Testis (tissue), 2 donors: ENCODE measurements at regions not wholly inside any gene's neighbourhood (a gene's known extent, or its start where the extent isn't known, plus 50 kb on each side); places are given as distances from the start of the nearest gene placed in this dataset.

Experiments
- POLR2A ChIP-seq: fragments of 450-650 bp; IDR thresholded peaks from one replicate; pipeline ENCODE4 v1.6.1; 2017; ENCODE audit warnings: antibody characterized with exemption, mild to moderate bottlenecking, moderate library complexity
- TF ChIP-seq, protein P1 (sequence below), 3 experiments: fragments of 450-650 bp in 2 of 3; fragments of 200-600 bp in 1 of 3; sonication (generic) in 1 of 3; IDR thresholded peaks; one replicate each; pipeline ENCODE4 v1.5.1; 2016 to 2019; ENCODE audit warnings: antibody characterized with exemption in 3 of 3, mild to moderate bottlenecking in 2 of 3, moderate library complexity in 1 of 3

DNA sequence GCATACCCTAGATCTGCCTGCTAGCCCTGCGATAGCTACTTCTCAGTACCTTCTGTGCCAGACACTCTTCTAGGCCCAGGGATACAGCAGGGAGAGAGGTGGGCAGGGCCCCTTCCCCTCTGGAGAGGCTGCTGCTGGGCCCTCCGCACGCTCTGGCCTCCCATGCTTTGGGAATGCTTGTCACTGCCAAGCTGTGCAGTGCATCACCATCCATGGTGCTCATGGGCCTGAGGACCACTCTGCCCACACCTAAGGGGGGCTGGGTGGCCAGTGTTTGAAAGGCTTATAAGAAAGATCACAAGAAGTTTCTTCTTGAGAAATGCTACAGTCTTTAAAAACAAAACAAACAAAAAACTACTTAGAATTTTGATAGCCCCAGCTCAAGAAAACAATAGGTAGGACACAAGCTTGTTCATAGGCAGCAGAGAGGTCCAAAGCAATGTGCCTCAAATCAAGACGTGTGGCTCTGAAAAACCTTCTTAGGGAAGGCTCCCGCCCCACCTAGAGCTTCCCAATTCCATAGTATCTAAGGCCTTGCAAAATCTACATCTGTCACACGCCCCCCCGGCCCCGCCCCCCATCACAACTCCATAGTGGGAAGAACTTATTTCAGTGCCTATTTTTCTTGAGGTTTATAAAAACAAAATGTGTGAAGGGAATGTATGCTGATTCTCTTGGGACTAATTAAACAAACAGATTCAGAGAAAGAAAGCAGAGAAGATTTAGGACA is 145.8 kb downstream of the TM9SF2 start:
- TF ChIP-seq, protein P1, sequence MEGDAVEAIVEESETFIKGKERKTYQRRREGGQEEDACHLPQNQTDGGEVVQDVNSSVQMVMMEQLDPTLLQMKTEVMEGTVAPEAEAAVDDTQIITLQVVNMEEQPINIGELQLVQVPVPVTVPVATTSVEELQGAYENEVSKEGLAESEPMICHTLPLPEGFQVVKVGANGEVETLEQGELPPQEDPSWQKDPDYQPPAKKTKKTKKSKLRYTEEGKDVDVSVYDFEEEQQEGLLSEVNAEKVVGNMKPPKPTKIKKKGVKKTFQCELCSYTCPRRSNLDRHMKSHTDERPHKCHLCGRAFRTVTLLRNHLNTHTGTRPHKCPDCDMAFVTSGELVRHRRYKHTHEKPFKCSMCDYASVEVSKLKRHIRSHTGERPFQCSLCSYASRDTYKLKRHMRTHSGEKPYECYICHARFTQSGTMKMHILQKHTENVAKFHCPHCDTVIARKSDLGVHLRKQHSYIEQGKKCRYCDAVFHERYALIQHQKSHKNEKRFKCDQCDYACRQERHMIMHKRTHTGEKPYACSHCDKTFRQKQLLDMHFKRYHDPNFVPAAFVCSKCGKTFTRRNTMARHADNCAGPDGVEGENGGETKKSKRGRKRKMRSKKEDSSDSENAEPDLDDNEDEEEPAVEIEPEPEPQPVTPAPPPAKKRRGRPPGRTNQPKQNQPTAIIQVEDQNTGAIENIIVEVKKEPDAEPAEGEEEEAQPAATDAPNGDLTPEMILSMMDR (IDR thresholded peaks at IDR 0.05) = no peak
- TF ChIP-seq POLR2A = no peak
